Muscle of arm (tissue), 1 donor: ENCODE measurements at regions not wholly inside any gene's neighbourhood (a gene's known extent, or its start where the extent isn't known, plus 50 kb on each side); places are given as distances from the start of the nearest gene placed in this dataset.

Source experiments
- DNase-seq: peaks from one replicate; pipeline ENCODE4 v3.0.0-alpha.2; 2013

GRCh38 chr12:125271892-125272291 is 206.7 kb downstream of the AACS start:
- no peak for DNase-seq

DNA sequence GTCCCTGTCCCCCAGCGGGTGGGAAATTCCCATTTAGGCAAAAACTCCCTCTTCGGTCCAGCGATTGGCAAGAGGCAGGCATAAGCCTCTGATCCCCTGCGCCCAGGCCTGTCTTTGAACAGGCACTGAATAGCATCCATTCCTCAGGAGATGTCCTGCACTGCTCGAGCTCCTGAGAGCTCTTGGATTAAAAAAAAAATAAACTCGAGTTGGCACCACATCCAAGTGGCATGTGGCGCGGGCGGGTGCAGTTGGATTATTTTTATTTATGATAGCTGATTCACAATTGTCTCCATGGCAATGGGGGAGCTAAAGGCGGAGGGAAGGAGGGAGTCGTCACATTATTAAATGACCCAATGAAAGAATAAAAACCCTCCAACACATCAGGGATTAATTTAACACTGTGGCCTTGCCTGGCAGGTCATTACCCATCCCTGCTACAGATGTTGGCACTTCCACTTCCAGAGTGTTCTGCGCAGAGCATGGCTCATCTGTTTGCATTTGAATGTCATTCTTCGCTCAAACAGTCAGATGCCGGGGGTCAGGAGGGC is 207.2 kb downstream of the AACS start:
- no peak for DNase-seq

GRCh38 chr12:125276567-125276966 is 211.3 kb downstream of the AACS start:
- no peak for DNase-seq

DNA sequence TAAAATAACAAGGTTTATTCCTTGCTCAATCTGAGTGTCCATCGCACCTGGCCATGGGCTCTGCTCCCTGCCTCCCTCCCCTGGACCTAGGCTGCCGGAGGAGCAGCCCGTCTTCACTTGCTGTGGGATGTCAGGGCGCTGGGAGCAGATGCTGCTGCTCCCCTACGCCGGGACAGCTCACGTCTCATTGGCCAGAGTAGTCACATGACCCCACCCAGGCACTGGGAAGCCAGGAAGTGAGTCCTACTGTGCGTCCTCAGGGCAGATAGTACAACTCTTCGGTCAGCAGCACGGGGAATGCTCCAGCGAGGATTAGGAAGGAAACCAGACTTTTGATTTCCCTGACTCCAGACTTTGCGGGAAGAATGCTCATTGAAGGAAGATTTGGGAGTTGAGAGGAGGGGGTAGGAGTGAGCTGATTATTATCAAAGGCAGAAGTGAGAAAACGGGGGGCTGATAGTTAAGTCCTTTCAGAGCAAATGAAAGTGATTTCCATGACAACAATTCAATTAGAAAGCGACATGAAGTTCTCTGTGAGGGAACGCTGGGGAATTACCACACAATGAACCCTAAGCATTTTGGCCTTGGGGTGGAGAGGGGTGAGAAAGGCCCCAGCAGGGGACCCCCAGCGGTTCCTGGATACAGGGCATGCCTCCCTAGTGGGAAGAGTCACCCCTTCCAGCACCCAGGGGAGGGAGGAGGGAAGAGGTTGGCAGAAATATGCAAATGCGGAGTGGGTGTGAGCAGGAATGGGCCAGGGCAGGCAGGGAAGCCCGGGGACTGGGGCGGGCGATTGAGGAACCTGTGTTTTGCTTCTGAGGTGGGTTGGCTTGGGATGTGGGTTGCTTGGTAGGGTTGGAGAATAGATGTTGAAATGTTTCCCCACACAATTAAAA is 215.5 kb downstream of the AACS start:
- DNase-seq = no peak

GRCh38 chr12:125282921-125283320 is 217.7 kb downstream of the AACS start:
- DNase-seq = no peak

DNA sequence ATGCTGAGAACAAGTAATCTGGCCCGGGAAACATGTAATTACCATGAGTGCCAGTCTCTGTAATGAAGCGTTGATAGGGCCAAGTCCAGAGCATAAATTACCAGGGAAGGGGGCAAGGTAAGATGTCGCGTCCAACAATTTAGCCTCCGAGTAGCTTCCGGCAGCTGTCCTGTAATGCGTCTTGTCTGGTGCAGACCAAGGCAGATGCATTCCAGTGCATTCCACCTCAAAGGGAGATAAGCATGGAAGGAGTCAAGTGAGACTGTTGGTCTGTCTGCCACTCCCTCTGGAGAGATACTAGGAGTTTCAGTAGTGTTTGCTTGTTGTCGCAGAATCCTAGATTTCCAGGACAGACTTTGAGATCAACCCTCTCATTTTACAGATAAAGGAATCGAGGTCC is 218.3 kb downstream of the AACS start:
- no peak for DNase-seq

GRCh38 chr12:125284087-125284486 is 218.9 kb downstream of the AACS start:
- DNase-seq = no peak

GRCh38 chr12:125284945-125285685 is 219.9 kb downstream of the AACS start:
- DNase-seq = no peak

DNA sequence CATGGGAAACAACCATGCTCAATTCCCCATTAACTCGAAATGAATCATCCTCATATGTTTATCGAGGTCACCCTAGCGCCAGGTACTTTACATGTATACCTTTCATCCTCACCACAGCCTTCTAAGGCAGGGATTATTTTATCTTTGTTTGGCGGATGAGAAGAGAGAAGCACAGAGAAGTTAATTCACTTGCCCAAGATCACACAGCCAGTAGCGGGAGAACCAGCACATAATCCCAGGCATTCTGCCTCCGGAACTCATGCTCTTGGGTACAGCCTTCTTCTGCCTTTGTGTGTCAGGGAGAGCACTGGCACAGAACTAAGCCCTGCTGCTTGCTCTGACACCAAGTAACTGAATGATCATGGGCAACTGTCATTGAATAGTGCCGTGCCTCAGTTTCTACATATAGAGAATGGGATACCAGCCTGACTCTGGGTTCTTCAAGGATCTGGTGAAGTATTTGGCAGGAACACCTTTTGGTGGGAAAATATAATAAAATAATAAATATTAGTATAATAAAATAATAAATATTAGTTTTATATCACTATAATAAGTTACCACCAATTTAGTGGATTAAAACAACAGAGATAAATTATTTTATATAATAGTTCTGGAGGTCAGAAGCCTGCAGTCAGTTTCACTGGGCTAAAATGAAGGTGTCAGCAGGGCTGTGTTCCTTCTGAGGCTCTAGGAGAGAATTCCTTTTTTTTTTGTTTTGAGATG is 220.9 kb downstream of the AACS start:
- DNase-seq = no peak

DNA sequence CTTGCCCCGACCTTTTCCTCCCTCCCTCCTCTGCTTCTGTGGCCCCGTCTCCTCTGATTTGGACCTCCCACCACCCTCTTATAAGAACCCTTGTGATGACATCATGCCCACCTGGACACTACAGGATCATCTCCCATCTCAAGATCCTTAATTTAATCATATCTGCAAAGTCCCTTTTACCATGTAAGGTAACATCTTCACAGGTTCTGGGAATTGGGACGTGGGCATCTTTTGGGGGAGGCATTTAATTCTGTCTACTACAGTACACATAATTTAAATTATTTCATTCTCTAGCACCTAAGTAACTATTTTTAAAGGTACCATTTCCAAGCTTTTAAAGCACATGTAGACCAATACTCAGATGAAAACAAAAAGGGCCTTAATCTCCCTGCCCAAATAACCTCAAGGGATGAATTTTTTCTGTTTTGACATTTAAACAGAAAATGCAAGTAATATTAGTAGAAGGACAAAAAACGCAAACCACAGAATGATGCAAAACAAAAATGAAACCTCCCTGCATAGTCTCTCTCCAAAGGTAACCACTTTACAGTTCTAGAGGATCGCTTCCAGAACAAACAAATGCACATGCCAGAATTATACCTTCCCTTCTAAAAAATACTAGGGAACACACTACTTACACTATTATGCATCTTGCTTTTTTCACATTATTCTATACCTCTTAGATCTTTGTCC is 222.1 kb downstream of the AACS start:
- DNase-seq = no peak

DNA sequence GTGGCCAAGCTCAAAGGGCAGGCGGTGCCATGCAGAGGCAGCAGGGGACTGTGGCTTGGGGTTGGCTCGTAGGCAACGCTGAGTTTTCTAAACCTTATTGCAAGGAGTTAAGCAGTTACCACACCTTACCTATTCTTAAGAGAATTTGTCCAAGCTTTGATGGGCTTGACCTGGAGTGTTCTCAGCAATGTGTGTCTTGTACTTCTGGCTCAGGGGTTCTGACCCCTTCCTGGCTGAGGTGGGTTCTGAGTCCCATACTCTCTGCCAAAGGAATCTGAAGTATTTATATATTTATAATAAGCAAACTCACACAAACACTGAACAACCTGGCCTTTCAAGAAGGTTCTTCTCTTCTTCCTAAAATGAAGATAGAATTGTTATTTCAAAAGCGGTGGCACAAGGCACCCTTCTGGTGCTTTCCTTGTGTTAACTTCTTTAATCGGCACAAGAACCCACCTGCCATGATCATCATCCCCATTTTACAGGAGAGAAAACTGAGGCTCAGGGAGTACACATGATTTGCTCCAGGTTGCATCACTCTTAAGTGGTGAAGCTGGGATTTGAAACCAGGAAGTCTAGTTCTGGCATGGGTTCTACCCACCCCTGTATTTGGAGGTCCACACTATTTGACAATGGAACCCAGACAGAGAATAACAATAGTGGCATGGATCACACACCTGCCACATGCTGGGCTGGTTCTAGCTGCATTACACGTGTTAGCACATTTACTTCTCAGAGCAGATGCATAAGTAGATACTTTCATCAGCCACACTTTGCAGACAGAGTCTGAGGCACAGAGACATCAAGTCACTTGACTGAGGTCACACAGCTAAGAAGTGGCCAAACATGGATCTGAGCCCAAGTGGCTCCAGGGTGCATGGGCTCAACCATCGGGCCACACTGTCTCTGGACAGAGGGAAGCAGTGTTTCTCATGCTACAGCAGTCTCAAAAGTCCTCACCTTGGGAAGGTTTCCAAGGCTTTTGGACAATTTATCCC is 224.0 kb downstream of the AACS start:
- DNase-seq = no peak

DNA sequence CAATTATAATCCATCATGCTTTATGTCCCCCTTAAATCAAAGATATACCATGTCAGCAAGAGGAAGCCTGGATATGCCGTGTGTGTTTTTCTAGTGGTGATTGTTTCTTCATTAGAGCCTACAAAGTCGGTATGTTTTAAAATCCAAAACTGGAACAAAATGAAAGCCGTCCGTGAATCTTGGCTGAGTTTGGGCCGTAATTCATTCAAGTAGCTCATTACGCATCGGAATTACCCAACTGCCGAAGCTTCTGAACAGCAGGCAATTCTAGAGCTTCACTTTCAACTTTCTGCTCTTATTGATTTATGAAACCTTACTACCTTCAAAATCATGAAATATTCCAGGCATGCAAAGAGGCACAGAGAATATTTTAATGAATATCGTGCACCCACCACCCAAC is 224.7 kb downstream of the AACS start:
- DNase-seq = no peak

DNA sequence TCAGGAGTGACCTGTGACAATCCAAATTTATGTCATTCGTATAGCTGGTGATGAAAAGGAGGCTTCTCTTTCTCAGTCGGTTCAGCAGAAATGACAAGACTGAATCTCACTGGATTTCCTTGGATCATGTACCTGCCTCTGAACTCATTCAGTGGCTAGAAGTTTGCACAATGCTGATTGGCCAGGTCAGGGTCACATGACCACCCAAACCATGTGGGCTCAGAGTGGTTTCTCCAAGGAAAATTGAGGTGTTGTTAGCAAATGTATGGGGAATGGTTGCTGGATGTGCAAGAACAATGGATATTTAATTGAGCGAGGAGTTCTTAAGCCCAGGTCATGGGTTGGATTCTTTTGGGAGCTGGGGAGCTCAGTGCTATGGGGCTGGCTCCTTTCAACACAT is 227.5 kb downstream of the AACS start:
- no peak for DNase-seq

DNA sequence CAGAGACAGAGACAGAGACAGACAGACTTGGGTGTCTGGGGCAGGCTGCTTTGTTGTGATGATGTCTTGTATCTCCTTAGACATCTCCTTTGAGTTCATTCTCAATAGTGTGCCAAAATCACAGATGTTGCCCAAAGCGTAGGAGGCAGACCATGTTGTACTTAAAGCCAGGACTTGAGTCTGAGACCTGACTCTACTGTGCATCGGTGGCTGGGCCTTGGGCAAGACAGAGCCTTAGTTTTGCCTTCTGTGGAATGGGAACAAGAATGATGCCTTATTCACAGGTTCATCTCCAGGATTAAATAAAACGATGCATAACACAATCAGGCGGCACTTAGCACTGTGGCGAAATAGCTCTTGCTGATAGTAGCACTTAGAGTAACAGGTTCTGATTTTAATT is 230.3 kb downstream of the AACS start:
- no peak for DNase-seq

DNA sequence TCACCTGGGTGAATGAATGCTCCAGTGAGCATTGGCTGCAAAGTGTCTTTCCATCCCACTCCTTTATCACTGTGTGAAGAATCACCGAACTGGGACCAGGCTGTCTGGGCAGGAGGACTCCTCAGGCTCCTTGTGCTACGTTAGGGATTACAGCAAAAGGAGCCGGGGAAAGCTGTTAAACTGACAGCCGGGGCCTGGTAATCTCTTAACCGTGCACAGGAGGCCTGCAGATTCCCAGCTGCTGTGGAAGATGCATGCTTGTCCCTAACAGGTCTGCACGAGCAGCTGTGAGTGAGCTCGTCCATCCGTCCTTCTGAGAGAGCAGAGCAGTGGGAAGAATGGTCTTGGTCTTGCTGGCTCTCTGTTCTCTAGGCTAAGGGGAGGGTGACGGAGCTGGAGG is 231.5 kb downstream of the AACS start:
- DNase-seq = no peak

GRCh38 chr12:125299840-125300239 is 234.6 kb downstream of the AACS start:
- DNase-seq = no peak

- DNase-seq = no peak
Measured at GRCh38 chr12:125300249-125300648, 235.0 kb downstream of the AACS start.

- DNase-seq = no peak
Measured at GRCh38 chr12:125303337-125303736, 238.1 kb downstream of the AACS start.

GRCh38 chr12:125304029-125304428 is 238.8 kb downstream of the AACS start:
- DNase-seq = no peak

- DNase-seq = no peak
Measured at GRCh38 chr12:125305231-125305630, 240.0 kb downstream of the AACS start.
